ENCODE measurements at regions not wholly inside any gene's neighbourhood (a gene's known extent, or its start where the extent isn't known, plus 50 kb on each side); places are given as distances from the start of the nearest gene placed in this dataset.

DNA sequence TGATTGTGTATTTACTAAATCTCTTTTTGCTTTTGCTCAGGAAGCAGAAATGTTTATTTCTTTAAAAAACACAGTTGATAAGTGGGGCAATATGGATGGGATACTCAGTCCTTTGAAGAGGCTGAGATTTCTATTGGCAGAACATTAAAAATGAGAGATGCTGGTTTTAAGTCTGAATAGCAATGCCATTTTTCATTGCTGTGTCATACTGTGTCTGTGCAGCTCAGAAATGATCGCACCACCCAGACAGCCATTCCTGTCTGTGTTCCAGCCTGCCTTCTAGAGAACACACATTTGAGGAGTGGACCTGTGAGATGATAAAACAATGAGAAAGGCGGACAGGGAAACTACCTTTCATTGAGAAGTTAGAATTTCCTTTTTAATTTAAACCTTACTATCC, 231.2 kb upstream of the USP24 start:
- TF ChIP-seq, protein P1, sequence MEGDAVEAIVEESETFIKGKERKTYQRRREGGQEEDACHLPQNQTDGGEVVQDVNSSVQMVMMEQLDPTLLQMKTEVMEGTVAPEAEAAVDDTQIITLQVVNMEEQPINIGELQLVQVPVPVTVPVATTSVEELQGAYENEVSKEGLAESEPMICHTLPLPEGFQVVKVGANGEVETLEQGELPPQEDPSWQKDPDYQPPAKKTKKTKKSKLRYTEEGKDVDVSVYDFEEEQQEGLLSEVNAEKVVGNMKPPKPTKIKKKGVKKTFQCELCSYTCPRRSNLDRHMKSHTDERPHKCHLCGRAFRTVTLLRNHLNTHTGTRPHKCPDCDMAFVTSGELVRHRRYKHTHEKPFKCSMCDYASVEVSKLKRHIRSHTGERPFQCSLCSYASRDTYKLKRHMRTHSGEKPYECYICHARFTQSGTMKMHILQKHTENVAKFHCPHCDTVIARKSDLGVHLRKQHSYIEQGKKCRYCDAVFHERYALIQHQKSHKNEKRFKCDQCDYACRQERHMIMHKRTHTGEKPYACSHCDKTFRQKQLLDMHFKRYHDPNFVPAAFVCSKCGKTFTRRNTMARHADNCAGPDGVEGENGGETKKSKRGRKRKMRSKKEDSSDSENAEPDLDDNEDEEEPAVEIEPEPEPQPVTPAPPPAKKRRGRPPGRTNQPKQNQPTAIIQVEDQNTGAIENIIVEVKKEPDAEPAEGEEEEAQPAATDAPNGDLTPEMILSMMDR (IDR thresholded peaks at IDR 0.05; ENCODE audit: insufficient read depth, low read length), result no peak
- TF ChIP-seq POLR2AphosphoS5 (IDR thresholded peaks at IDR 0.05; ENCODE audit: low read depth), result no peak
- no peak for TF ChIP-seq GABPA (IDR thresholded peaks at IDR 0.05; ENCODE audit: low read depth)
- TF ChIP-seq, protein P2, sequence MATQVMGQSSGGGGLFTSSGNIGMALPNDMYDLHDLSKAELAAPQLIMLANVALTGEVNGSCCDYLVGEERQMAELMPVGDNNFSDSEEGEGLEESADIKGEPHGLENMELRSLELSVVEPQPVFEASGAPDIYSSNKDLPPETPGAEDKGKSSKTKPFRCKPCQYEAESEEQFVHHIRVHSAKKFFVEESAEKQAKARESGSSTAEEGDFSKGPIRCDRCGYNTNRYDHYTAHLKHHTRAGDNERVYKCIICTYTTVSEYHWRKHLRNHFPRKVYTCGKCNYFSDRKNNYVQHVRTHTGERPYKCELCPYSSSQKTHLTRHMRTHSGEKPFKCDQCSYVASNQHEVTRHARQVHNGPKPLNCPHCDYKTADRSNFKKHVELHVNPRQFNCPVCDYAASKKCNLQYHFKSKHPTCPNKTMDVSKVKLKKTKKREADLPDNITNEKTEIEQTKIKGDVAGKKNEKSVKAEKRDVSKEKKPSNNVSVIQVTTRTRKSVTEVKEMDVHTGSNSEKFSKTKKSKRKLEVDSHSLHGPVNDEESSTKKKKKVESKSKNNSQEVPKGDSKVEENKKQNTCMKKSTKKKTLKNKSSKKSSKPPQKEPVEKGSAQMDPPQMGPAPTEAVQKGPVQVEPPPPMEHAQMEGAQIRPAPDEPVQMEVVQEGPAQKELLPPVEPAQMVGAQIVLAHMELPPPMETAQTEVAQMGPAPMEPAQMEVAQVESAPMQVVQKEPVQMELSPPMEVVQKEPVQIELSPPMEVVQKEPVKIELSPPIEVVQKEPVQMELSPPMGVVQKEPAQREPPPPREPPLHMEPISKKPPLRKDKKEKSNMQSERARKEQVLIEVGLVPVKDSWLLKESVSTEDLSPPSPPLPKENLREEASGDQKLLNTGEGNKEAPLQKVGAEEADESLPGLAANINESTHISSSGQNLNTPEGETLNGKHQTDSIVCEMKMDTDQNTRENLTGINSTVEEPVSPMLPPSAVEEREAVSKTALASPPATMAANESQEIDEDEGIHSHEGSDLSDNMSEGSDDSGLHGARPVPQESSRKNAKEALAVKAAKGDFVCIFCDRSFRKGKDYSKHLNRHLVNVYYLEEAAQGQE (IDR thresholded peaks at IDR 0.05; ENCODE audit: insufficient replicate concordance, low read depth), result no peak
